SK-N-MC (cell line): ENCODE measurements at regions not wholly inside any gene's neighbourhood (a gene's known extent, or its start where the extent isn't known, plus 50 kb on each side); places are given as distances from the start of the nearest gene placed in this dataset.

Source experiments
- DNase-seq: peaks from one replicate; pipeline ENCODE4 v3.0.0-alpha.2; 2011; ENCODE audit warnings: low read depth, low spot score
- H3K27ac ChIP-seq: fragments of 200-600 bp; sonication (generic); 2 replicates; pipeline ENCODE4 v1.5.1; 2016; ENCODE audit warnings: mixed run types
- H3K36me3 ChIP-seq: fragments of 200-600 bp; sonication (generic); 2 replicates; pipeline ENCODE4 v1.6.1; 2017; ENCODE audit warnings: antibody characterized with exemption, low read length, mixed read lengths; ENCODE audit not compliant: insufficient read depth
- H3K4me3 ChIP-seq: fragments of 200-600 bp; sonication (generic); 2 replicates; pipeline ENCODE4 v1.5.1; 2016
- H3K9ac ChIP-seq: fragments of 200-600 bp; sonication (generic); 2 replicates; pipeline ENCODE4 v1.8.0; 2017; ENCODE audit warnings: mixed run types, mixed read lengths; ENCODE audit not compliant: insufficient read length
- H3K9me3 ChIP-seq: fragments of 200-600 bp; sonication (generic); 2 replicates; pipeline ENCODE4 v1.6.1; 2017; ENCODE audit warnings: low read depth, mild to moderate bottlenecking, antibody characterized with exemption, low read length, moderate library complexity, mixed read lengths
- EZH2 ChIP-seq: fragments of 200-600 bp; sonication (generic); IDR thresholded peaks from one replicate; pipeline ENCODE4 v1.6.1; 2017; ENCODE audit warnings: antibody characterized with exemption
- FOXP2 ChIP-seq: optimal IDR thresholded peaks from 2 replicates; pipeline ENCODE3; 2011; ENCODE audit warnings: mild to moderate bottlenecking, moderate library complexity; ENCODE audit not compliant: insufficient read depth; ENCODE audit errors: extremely low read length, control extremely low read depth
- POLR2AphosphoS5 ChIP-seq: IDR thresholded peaks from 2 replicates; pipeline ENCODE4 v1.6.1; 2012; ENCODE audit warnings: mild to moderate bottlenecking, low read depth, low read length, borderline replicate concordance

- Histone ChIP-seq H3K36me3 (no peaks in the 10 kb centered on the region), H3K27ac (no peak overlapping the region), H3K4me3 (no peak overlapping the region), H3K9me3 (no peaks in the 10 kb centered on the region), H3K9ac (no peak overlapping the region)
- DNase-seq = no peak
- TF ChIP-seq FOXP2 (no peak), POLR2AphosphoS5 (no peak), EZH2 (no peak)
Measured at GRCh38 chrX:9151772-9152307, 117.9 kb upstream of the FAM9B start.

GRCh38 chrX:9153300-9153699 is 119.4 kb upstream of the FAM9B start:
- Histone ChIP-seq H3K36me3 (no peaks in the 10 kb centered on the region), H3K4me3 (no peak overlapping the region), H3K9me3 (no peaks in the 10 kb centered on the region), H3K27ac (no peak overlapping the region), H3K9ac (no peak overlapping the region)
- TF ChIP-seq FOXP2 (no peak), EZH2 (no peak), POLR2AphosphoS5 (no peak)
- DNase-seq = no peak

- no peak overlapping the region for H3K27ac ChIP-seq
- no peaks in the 10 kb centered on the region for H3K36me3 ChIP-seq
- DNase-seq = no peak
- no peak for TF ChIP-seq POLR2AphosphoS5
- TF ChIP-seq FOXP2 = no peak
- no peak for TF ChIP-seq EZH2
- H3K9me3 ChIP-seq = no peaks in the 10 kb centered on the region
- H3K9ac ChIP-seq = no peak overlapping the region
- no peak overlapping the region for H3K4me3 ChIP-seq
Measured at GRCh38 chrX:9158611-9159010, 124.7 kb upstream of the FAM9B start.

- no peak for DNase-seq
- Histone ChIP-seq H3K36me3 (no peaks in the 10 kb centered on the region), H3K9me3 (no peaks in the 10 kb centered on the region), H3K27ac (no peak overlapping the region), H3K4me3 (no peak overlapping the region), H3K9ac (no peak overlapping the region)
- no peak for TF ChIP-seq POLR2AphosphoS5
- no peak for TF ChIP-seq FOXP2
- no peak for TF ChIP-seq EZH2
Measured at GRCh38 chrX:9160698-9161329, 126.9 kb upstream of the FAM9B start.

- no peaks in the 10 kb centered on the region for H3K36me3 ChIP-seq
- H3K9me3 ChIP-seq = no peaks in the 10 kb centered on the region
- H3K27ac ChIP-seq = no peak overlapping the region
- no peak for DNase-seq
- TF ChIP-seq FOXP2 (no peak), POLR2AphosphoS5 (no peak), EZH2 (no peak)
- no peak overlapping the region for H3K4me3 ChIP-seq
- no peak overlapping the region for H3K9ac ChIP-seq
Measured at GRCh38 chrX:9162698-9163097, 128.8 kb upstream of the FAM9B start.

- DNase-seq = peak; percentile 35
- Histone ChIP-seq H3K27ac (no peak overlapping the region), H3K4me3 (peak overlapping the region; percentile 40)
Measured at GRCh38 chrX:9163214-9163709, 129.3 kb upstream of the FAM9B start.

GRCh38 chrX:9164086-9164485 is 130.2 kb upstream of the FAM9B start:
- no peak for DNase-seq
- no peaks in the 10 kb centered on the region for H3K36me3 ChIP-seq
- no peak overlapping the region for H3K9ac ChIP-seq
- no peak overlapping the region for H3K27ac ChIP-seq
- H3K9me3 ChIP-seq = no peaks in the 10 kb centered on the region
- no peak overlapping the region for H3K4me3 ChIP-seq
- TF ChIP-seq EZH2 = no peak
- no peak for TF ChIP-seq FOXP2
- no peak for TF ChIP-seq POLR2AphosphoS5

More at GRCh38 chrX:9163214-9163709, 129.3 kb upstream of the FAM9B start:
- H3K36me3 ChIP-seq = no peaks in the 10 kb centered on the region
- H3K9ac ChIP-seq = no peak overlapping the region
- H3K9me3 ChIP-seq = no peaks in the 10 kb centered on the region
- TF ChIP-seq FOXP2 = peak; percentile 71
- no peak for TF ChIP-seq POLR2AphosphoS5

GRCh38 chrX:9164533-9165426 is 130.9 kb upstream of the FAM9B start:
- no peak overlapping the region for H3K4me3 ChIP-seq
- H3K36me3 ChIP-seq = no peaks in the 10 kb centered on the region
- DNase-seq = no peak
- TF ChIP-seq FOXP2 = no peak
- no peak for TF ChIP-seq EZH2
- TF ChIP-seq POLR2AphosphoS5 = no peak
- H3K27ac ChIP-seq = no peak overlapping the region
- no peak overlapping the region for H3K9ac ChIP-seq
- H3K9me3 ChIP-seq = no peaks in the 10 kb centered on the region
